ENCODE measurements at regions not wholly inside any gene's neighbourhood (a gene's known extent, or its start where the extent isn't known, plus 50 kb on each side); places are given as distances from the start of the nearest gene placed in this dataset.

GRCh38 chrX:109843963-109844751 lies 111.1 kb upstream of the ACSL4 start:
- DNase-seq: no peak

- DNase-seq: no peak
Observed at GRCh38 chrX:109844986-109845385, 111.9 kb upstream of the ACSL4 start.

GRCh38 chrX:109845996-109846395 lies 112.9 kb upstream of the ACSL4 start:
- DNase-seq: no peak

- DNase-seq: no peak
Observed at GRCh38 chrX:109847257-109848187, 114.5 kb upstream of the ACSL4 start.

GRCh38 chrX:109848461-109849050 lies 115.5 kb upstream of the ACSL4 start:
- DNase-seq: no peak

GRCh38 chrX:109854096-109854495 lies 121.0 kb upstream of the ACSL4 start:
- no peak for DNase-seq

GRCh38 chrX:109855501-109855900 lies 122.4 kb upstream of the ACSL4 start:
- no peak for DNase-seq

- peak in 1 of 2 donors; percentile 22 for DNase-seq
Observed at GRCh38 chrX:109856974-109857373, 123.9 kb upstream of the ACSL4 start.

GRCh38 chrX:109857584-109858228 lies 124.6 kb upstream of the ACSL4 start:
- DNase-seq: no peak

- DNase-seq: no peak
Observed at GRCh38 chrX:109858602-109859341, 125.7 kb upstream of the ACSL4 start.

GRCh38 chrX:109859651-109860050 lies 126.6 kb upstream of the ACSL4 start:
- no peak for DNase-seq

- no peak for DNase-seq
Observed at GRCh38 chrX:109862433-109862832, 129.4 kb upstream of the ACSL4 start.

- no peak for DNase-seq
Observed at GRCh38 chrX:109863811-109864210, 130.8 kb upstream of the ACSL4 start.

GRCh38 chrX:109871121-109871888 lies 131.6 kb upstream of the TMEM164 start:
- DNase-seq: no peak

GRCh38 chrX:109872021-109872732 lies 130.7 kb upstream of the TMEM164 start:
- no peak for DNase-seq

- DNase-seq: no peak
Observed at GRCh38 chrX:109873574-109873973, 129.3 kb upstream of the TMEM164 start.

GRCh38 chrX:109873983-109874382 lies 128.9 kb upstream of the TMEM164 start:
- DNase-seq: no peak

- no peak for DNase-seq
Observed at GRCh38 chrX:109874548-109874947, 128.4 kb upstream of the TMEM164 start.

GRCh38 chrX:109875831-109876230 lies 127.1 kb upstream of the TMEM164 start:
- no peak for DNase-seq

- no peak for DNase-seq
Observed at GRCh38 chrX:109878236-109878635, 124.7 kb upstream of the TMEM164 start.

- no peak for DNase-seq
Observed at GRCh38 chrX:109879991-109880390, 122.9 kb upstream of the TMEM164 start.
